ENCODE measurements at regions not wholly inside any gene's neighbourhood (a gene's known extent, or its start where the extent isn't known, plus 50 kb on each side); places are given as distances from the start of the nearest gene placed in this dataset.

GRCh38 chr1:192477630-192478029, 97.9 kb upstream of the RGS1 start:
- TF ChIP-seq GATA1 (IDR thresholded peaks at IDR 0.05; ENCODE audit: low read depth, low read length) = no peak
- TF ChIP-seq POLR2A (IDR thresholded peaks at IDR 0.05; ENCODE audit: low read length) = no peak
